ENCODE measurements at regions not wholly inside any gene's neighbourhood (a gene's known extent, or its start where the extent isn't known, plus 50 kb on each side); places are given as distances from the start of the nearest gene placed in this dataset.

- no peak overlapping the region for H3K27ac ChIP-seq (ENCODE audit: low read depth, low read length)
- Mint-ChIP-seq H3K27me3 (peaks cover 0 to 6% (median 3%) of the 10 kb centered on the region in 5 donors), H3K4me1 (no peaks in the 10 kb centered on the region), H3K27ac (no peak overlapping the region), H3K9me3 (peaks cover 0 to 2% (median 0%) of the 10 kb centered on the region in 11 donors), H3K4me3 (no peak overlapping the region), H3K36me3 (no peaks in the 10 kb centered on the region)
- no peaks in the 10 kb centered on the region for H3K9me3 ChIP-seq (ENCODE audit: control insufficient read depth in 2 of 3, low read length in 3 of 3)
- no peaks in the 10 kb centered on the region for H3K4me1 ChIP-seq (ENCODE audit: control insufficient read depth in 2 of 2, insufficient read depth in 2 of 2, low read length in 2 of 2)
- ATAC-seq = no peak
- DNase-seq = no peak
- no peaks in the 10 kb centered on the region for H3K36me3 ChIP-seq (ENCODE audit: control insufficient read depth in 2 of 3, insufficient read depth in 3 of 3, low read length in 3 of 3)
- POLR2A ChIA-PET = no interaction called here
- no peak overlapping the region for H3K4me3 ChIP-seq (ENCODE audit: low read length)
- intact Hi-C loops (cut with micrococcal nuclease) = loop anchor here in 1 of 2 donors (5.0 kb wide), 1 partner anchor 814 kb away; no protein-coding TSS in a partner anchor
- no peaks in the 10 kb centered on the region for H3K27me3 ChIP-seq (ENCODE audit: control insufficient read depth in 2 of 2, insufficient read depth in 2 of 2, low read length in 2 of 2)
- CTCF ChIA-PET = no interaction called here
Measured at GRCh38 chr15:47473106-47473725, 244.1 kb upstream of the SEMA6D start.

GRCh38 chr15:47473832-47474231 is 243.5 kb upstream of the SEMA6D start:
- ChIA-PET CTCF (no interaction called here), POLR2A (no interaction called here)

GRCh38 chr15:47475336-47475735 is 242.0 kb upstream of the SEMA6D start:
- H3K27ac ChIP-seq (ENCODE audit: low read depth, low read length) = no peak overlapping the region
- Mint-ChIP-seq H3K4me3 (no peak overlapping the region), H3K4me1 (no peaks in the 10 kb centered on the region), H3K36me3 (no peaks in the 10 kb centered on the region), H3K27me3 (peaks cover 0 to 4% (median 0%) of the 10 kb centered on the region in 5 donors), H3K9me3 (peaks cover 0 to 11% (median 2%) of the 10 kb centered on the region in 11 donors), H3K27ac (no peak overlapping the region)
- H3K36me3 ChIP-seq (ENCODE audit: control insufficient read depth in 2 of 3, insufficient read depth in 3 of 3, low read length in 3 of 3) = no peaks in the 10 kb centered on the region
- H3K9me3 ChIP-seq (ENCODE audit: control insufficient read depth in 2 of 3, low read length in 3 of 3) = no peaks in the 10 kb centered on the region
- DNase-seq = no peak
- no peak for ATAC-seq
- H3K27me3 ChIP-seq (ENCODE audit: control insufficient read depth in 2 of 2, insufficient read depth in 2 of 2, low read length in 2 of 2) = no peaks in the 10 kb centered on the region
- H3K4me3 ChIP-seq (ENCODE audit: low read length) = no peak overlapping the region
- no peaks in the 10 kb centered on the region for H3K4me1 ChIP-seq (ENCODE audit: control insufficient read depth in 2 of 2, insufficient read depth in 2 of 2, low read length in 2 of 2)
- POLR2A ChIA-PET = no interaction called here
- CTCF ChIA-PET = no interaction called here
- intact Hi-C loops (cut with micrococcal nuclease) = no loop called here

More at GRCh38 chr15:47473832-47474231, 243.5 kb upstream of the SEMA6D start:
- Mint-ChIP-seq H3K27me3 (peaks cover 0 to 4% (median 0%) of the 10 kb centered on the region in 5 donors), H3K36me3 (no peaks in the 10 kb centered on the region), H3K4me1 (no peaks in the 10 kb centered on the region), H3K4me3 (no peak overlapping the region), H3K27ac (no peak overlapping the region), H3K9me3 (peaks cover 0 to 8% (median 0%) of the 10 kb centered on the region in 11 donors)
- Histone ChIP-seq H3K36me3 (ENCODE audit: control insufficient read depth in 2 of 3, insufficient read depth in 3 of 3, low read length in 3 of 3) (no peaks in the 10 kb centered on the region), H3K4me3 (ENCODE audit: low read length) (no peak overlapping the region), H3K9me3 (ENCODE audit: control insufficient read depth in 2 of 3, low read length in 3 of 3) (no peaks in the 10 kb centered on the region), H3K4me1 (ENCODE audit: control insufficient read depth in 2 of 2, insufficient read depth in 2 of 2, low read length in 2 of 2) (no peaks in the 10 kb centered on the region), H3K27ac (ENCODE audit: low read depth, low read length) (no peak overlapping the region), H3K27me3 (ENCODE audit: control insufficient read depth in 2 of 2, insufficient read depth in 2 of 2, low read length in 2 of 2) (no peaks in the 10 kb centered on the region)
- DNase-seq = no peak
- no peak for ATAC-seq
- intact Hi-C loops (cut with micrococcal nuclease) = loop anchor here in 1 of 2 donors (5.0 kb wide), 1 partner anchor 813 kb away; no protein-coding TSS in a partner anchor

GRCh38 chr15:47477341-47477740 is 240.0 kb upstream of the SEMA6D start:
- no peaks in the 10 kb centered on the region for H3K9me3 ChIP-seq (ENCODE audit: control insufficient read depth in 2 of 3, low read length in 3 of 3)
- no peaks in the 10 kb centered on the region for H3K4me1 ChIP-seq (ENCODE audit: control insufficient read depth in 2 of 2, insufficient read depth in 2 of 2, low read length in 2 of 2)
- no peak for DNase-seq
- H3K4me3 ChIP-seq (ENCODE audit: low read length) = no peak overlapping the region
- Mint-ChIP-seq H3K4me3 (no peak overlapping the region), H3K27ac (no peak overlapping the region), H3K4me1 (no peaks in the 10 kb centered on the region), H3K36me3 (no peaks in the 10 kb centered on the region), H3K27me3 (peaks cover 0 to 4% (median 0%) of the 10 kb centered on the region in 5 donors), H3K9me3 (peaks cover 0 to 13% (median 2%) of the 10 kb centered on the region in 11 donors)
- H3K36me3 ChIP-seq (ENCODE audit: control insufficient read depth in 2 of 3, insufficient read depth in 3 of 3, low read length in 3 of 3) = no peaks in the 10 kb centered on the region
- intact Hi-C loops (cut with micrococcal nuclease) = no loop called here
- no peak overlapping the region for H3K27ac ChIP-seq (ENCODE audit: low read depth, low read length)
- H3K27me3 ChIP-seq (ENCODE audit: control insufficient read depth in 2 of 2, insufficient read depth in 2 of 2, low read length in 2 of 2) = no peaks in the 10 kb centered on the region
- ChIA-PET POLR2A (no interaction called here), CTCF (no interaction called here)
- ATAC-seq = no peak

GRCh38 chr15:47484059-47484458 is 233.2 kb upstream of the SEMA6D start:
- intact Hi-C loops (cut with micrococcal nuclease) = no loop called here
- Mint-ChIP-seq H3K27me3 (peaks cover 0 to 7% (median 0%) of the 10 kb centered on the region in 5 donors), H3K4me1 (no peaks in the 10 kb centered on the region), H3K36me3 (no peaks in the 10 kb centered on the region), H3K27ac (no peak overlapping the region), H3K4me3 (no peak overlapping the region), H3K9me3 (peaks cover 0 to 27% (median 1%) of the 10 kb centered on the region in 11 donors)
- Histone ChIP-seq H3K9me3 (ENCODE audit: control insufficient read depth in 2 of 3, low read length in 3 of 3) (no peaks in the 10 kb centered on the region), H3K27ac (ENCODE audit: low read depth, low read length) (no peak overlapping the region), H3K4me1 (ENCODE audit: control insufficient read depth in 2 of 2, insufficient read depth in 2 of 2, low read length in 2 of 2) (no peaks in the 10 kb centered on the region), H3K27me3 (ENCODE audit: control insufficient read depth in 2 of 2, insufficient read depth in 2 of 2, low read length in 2 of 2) (no peaks in the 10 kb centered on the region), H3K4me3 (ENCODE audit: low read length) (no peak overlapping the region), H3K36me3 (ENCODE audit: control insufficient read depth in 2 of 3, insufficient read depth in 3 of 3, low read length in 3 of 3) (no peaks in the 10 kb centered on the region)
- ATAC-seq (no peak), DNase-seq (no peak)
- ChIA-PET CTCF (no interaction called here), POLR2A (no interaction called here)

GRCh38 chr15:47484997-47485396 is 232.3 kb upstream of the SEMA6D start:
- DNase-seq (no peak), ATAC-seq (no peak)
- no peaks in the 10 kb centered on the region for H3K27me3 ChIP-seq (ENCODE audit: control insufficient read depth in 2 of 2, insufficient read depth in 2 of 2, low read length in 2 of 2)
- intact Hi-C loops (cut with micrococcal nuclease) = no loop called here
- no peaks in the 10 kb centered on the region for H3K36me3 ChIP-seq (ENCODE audit: control insufficient read depth in 2 of 3, insufficient read depth in 3 of 3, low read length in 3 of 3)
- H3K4me1 ChIP-seq (ENCODE audit: control insufficient read depth in 2 of 2, insufficient read depth in 2 of 2, low read length in 2 of 2) = no peaks in the 10 kb centered on the region
- Mint-ChIP-seq H3K4me3 (no peak overlapping the region), H3K36me3 (no peaks in the 10 kb centered on the region), H3K27me3 (peaks cover 0 to 7% (median 0%) of the 10 kb centered on the region in 5 donors), H3K9me3 (peaks cover 0 to 23% (median 1%) of the 10 kb centered on the region in 11 donors), H3K4me1 (no peaks in the 10 kb centered on the region), H3K27ac (no peak overlapping the region)
- no peaks in the 10 kb centered on the region for H3K9me3 ChIP-seq (ENCODE audit: control insufficient read depth in 2 of 3, low read length in 3 of 3)
- H3K4me3 ChIP-seq (ENCODE audit: low read length) = no peak overlapping the region
- ChIA-PET POLR2A (no interaction called here), CTCF (no interaction called here)
- no peak overlapping the region for H3K27ac ChIP-seq (ENCODE audit: low read depth, low read length)

DNA sequence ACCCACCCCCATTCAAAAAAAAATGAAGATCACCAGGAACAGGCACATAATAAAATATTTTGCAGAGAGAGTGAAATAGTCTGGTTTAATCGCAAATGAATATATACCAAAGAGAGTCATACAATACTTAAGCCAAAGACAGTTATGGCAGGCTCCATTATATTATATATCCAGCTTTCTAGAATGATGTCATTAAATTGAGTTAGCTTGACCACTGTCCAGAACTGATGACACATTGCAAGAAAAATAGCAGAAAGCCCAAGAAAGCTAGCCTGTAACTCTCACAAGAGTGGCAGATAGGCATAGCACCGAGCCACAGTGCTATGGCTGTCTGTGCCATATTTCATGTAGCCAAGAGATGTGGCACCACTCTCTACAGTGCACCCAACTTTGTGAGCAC is 231.9 kb upstream of the SEMA6D start:
- DNase-seq (no peak), ATAC-seq (no peak)
- no peak overlapping the region for H3K4me3 ChIP-seq (ENCODE audit: low read length)
- H3K27me3 ChIP-seq (ENCODE audit: control insufficient read depth in 2 of 2, insufficient read depth in 2 of 2, low read length in 2 of 2) = no peaks in the 10 kb centered on the region
- ChIA-PET POLR2A (no interaction called here), CTCF (no interaction called here)
- H3K27ac ChIP-seq (ENCODE audit: low read depth, low read length) = no peak overlapping the region
- H3K4me1 ChIP-seq (ENCODE audit: control insufficient read depth in 2 of 2, insufficient read depth in 2 of 2, low read length in 2 of 2) = no peaks in the 10 kb centered on the region
- Mint-ChIP-seq H3K9me3 (peaks cover 0 to 18% (median 0%) of the 10 kb centered on the region in 11 donors), H3K4me3 (no peak overlapping the region), H3K27me3 (peaks cover 0 to 7% (median 0%) of the 10 kb centered on the region in 5 donors), H3K4me1 (no peaks in the 10 kb centered on the region), H3K36me3 (no peaks in the 10 kb centered on the region), H3K27ac (no peak overlapping the region)
- H3K36me3 ChIP-seq (ENCODE audit: control insufficient read depth in 2 of 3, insufficient read depth in 3 of 3, low read length in 3 of 3) = no peaks in the 10 kb centered on the region
- intact Hi-C loops (cut with micrococcal nuclease) = no loop called here
- no peaks in the 10 kb centered on the region for H3K9me3 ChIP-seq (ENCODE audit: control insufficient read depth in 2 of 3, low read length in 3 of 3)

Data from naive thymus-derived CD4-positive, alpha-beta T cell (primary cell).